Stomach (tissue), 8 donors: ENCODE measurements at regions not wholly inside any gene's neighbourhood (a gene's known extent, or its start where the extent isn't known, plus 50 kb on each side); places are given as distances from the start of the nearest gene placed in this dataset.

Experiments used
- DNase-seq, 2 donors: peaks; one replicate each; pipeline versions ENCODE4 v3.0.0 to v3.0.0-alpha.2; 2013 to 2019
- H3K27ac ChIP-seq, 5 donors: fragments of 200-600 bp in 4 of 5; sonication (generic) in 4 of 5; one replicate each; pipeline ENCODE4 v1.5.1; 2013 to 2019; ENCODE audit warnings: mild to moderate bottlenecking in 1 of 5, moderate library complexity in 1 of 5
- H3K27me3 ChIP-seq, 3 donors: fragments of 200-600 bp; sonication (generic); one replicate each; pipeline ENCODE4 v1.5.1; 2017 to 2019; ENCODE audit warnings: mixed run types in 1 of 3
- H3K36me3 ChIP-seq, 4 donors: fragments of 200-600 bp; sonication (generic); 1 replicate in 3 of 4; 2 replicates in 1 of 4; pipeline ENCODE4 v1.5.1; 2016 to 2019
- H3K4me1 ChIP-seq, 4 donors: fragments of 200-600 bp; sonication (generic); one replicate each; pipeline ENCODE4 v1.5.1; 2016 to 2019
- H3K4me3 ChIP-seq, 4 donors: fragments of 200-600 bp; sonication (generic) in 3 of 4; one replicate each; pipeline ENCODE4 v1.5.1; 2016 to 2019; ENCODE audit warnings: mild to moderate bottlenecking in 1 of 4
- H3K9me3 ChIP-seq, 4 donors: fragments of 200-600 bp; sonication (generic); one replicate each; pipeline ENCODE4 v1.5.1; 2016 to 2019
- CTCF ChIP-seq, 7 experiments: fragments of 450-650 bp in 4 of 7; fragments of 200-600 bp in 3 of 7; sonication (generic) in 3 of 7; IDR thresholded peaks; one replicate each; pipeline ENCODE4 v1.5.1; 2016 to 2019; ENCODE audit warnings: antibody characterized with exemption in 7 of 7, control low read depth in 2 of 7, mild to moderate bottlenecking in 1 of 7
- EP300 ChIP-seq: sonication (generic); formaldehyde crosslinking; IDR thresholded peaks from one replicate; pipeline ENCODE4 v1.6.1; 2017; ENCODE audit warnings: antibody characterized with exemption
- POLR2A ChIP-seq, 4 donors: fragments of 450-650 bp; IDR thresholded peaks; one replicate each; pipeline ENCODE4 v1.6.1; 2016; ENCODE audit warnings: antibody characterized with exemption in 4 of 4, control low read depth in 2 of 4, mild to moderate bottlenecking in 1 of 4, moderate library complexity in 1 of 4
- POLR2AphosphoS5 ChIP-seq, 3 donors: sonication (generic); formaldehyde crosslinking; IDR thresholded peaks; one replicate each; pipeline ENCODE4 v1.6.1; 2016; ENCODE audit warnings: antibody characterized with exemption in 3 of 3
- WGBS, 5 donors: extraction: QIAGEN DNeasy Blood & Tissue Kit in 3 of 5; methylation state at CpG; one replicate each; pipeline versions ENCODE4 v1.1.5 to v1.1.7; 2013 to 2018; 5-methylcytosine and 5-hydroxymethylcytosine counted together
- intact Hi-C: fragments of 100-400 bp; cut with DNase I; formaldehyde crosslinking; loops from one replicate; pipeline ENCODE4 v1.15.1; 2023; ENCODE audit warnings: low total_unique reads
- donor health status: healthy with polysubstance abuse.
- donor health status: Bipolar disorder and iron deficiency.
- donor health status: healthy.

- intact Hi-C loops: no loop called here
These were observed 61.7 kb upstream of the KLF6 start for GRCh38 chr10:3846736-3847135.

GRCh38 chr10:3844491-3845025, 59.5 kb upstream of the KLF6 start:
- H3K27me3 ChIP-seq: no peaks in the 10 kb centered on the region
- WGBS, 5 donors: 47 to 97% (median 92%) methylated on average over 1 of the region's 1 CpG
- no peaks in the 10 kb centered on the region for H3K9me3 ChIP-seq
- DNase-seq: no peak
- H3K36me3 ChIP-seq: no peaks in the 10 kb centered on the region
- H3K4me1 ChIP-seq: peaks cover 0 to 17% (median 10%) of the 10 kb centered on the region in 4 donors
- intact Hi-C loops: no loop called here
- TF ChIP-seq EP300: no peak
- no peak for TF ChIP-seq POLR2A (IDR thresholded peaks at IDR 0.05)
- TF ChIP-seq CTCF (IDR thresholded peaks at IDR 0.05): no peak
- TF ChIP-seq POLR2AphosphoS5 (IDR thresholded peaks at IDR 0.05): no peak
- no peak overlapping the region for H3K27ac ChIP-seq
- H3K4me3 ChIP-seq: no peak overlapping the region

More at GRCh38 chr10:3846736-3847135, 61.7 kb upstream of the KLF6 start:
- no peak for DNase-seq
- H3K4me3 ChIP-seq: no peak overlapping the region
- H3K27ac ChIP-seq: no peak overlapping the region
- TF ChIP-seq CTCF (IDR thresholded peaks at IDR 0.05): no peak
- WGBS, 5 donors: 94 to 99% (median 98%) methylated on average over 3 of the region's 3 CpGs
- H3K9me3 ChIP-seq: no peaks in the 10 kb centered on the region
- peaks cover 13 to 39% (median 25%) of the 10 kb centered on the region in 4 donors for H3K4me1 ChIP-seq
- no peaks in the 10 kb centered on the region for H3K27me3 ChIP-seq
- no peaks in the 10 kb centered on the region for H3K36me3 ChIP-seq

- TF ChIP-seq EP300 (no peak), CTCF (IDR thresholded peaks at IDR 0.05) (no peak), POLR2A (IDR thresholded peaks at IDR 0.05) (no peak), POLR2AphosphoS5 (IDR thresholded peaks at IDR 0.05) (no peak)
- Histone ChIP-seq H3K4me3 (no peak overlapping the region), H3K9me3 (no peaks in the 10 kb centered on the region), H3K27me3 (no peaks in the 10 kb centered on the region), H3K27ac (no peak overlapping the region), H3K4me1 (peaks cover 4 to 24% (median 9%) of the 10 kb centered on the region in 4 donors), H3K36me3 (no peaks in the 10 kb centered on the region)
- intact Hi-C loops: no loop called here
- 87 to 91% (median 89%) methylated on average over 14 of the region's 14 CpGs for WGBS, 5 donors
- no peak for DNase-seq
These were observed 53.7 kb upstream of the KLF6 start for GRCh38 chr10:3838460-3839437.

- H3K27ac ChIP-seq: no peak overlapping the region
- peaks cover 4 to 24% (median 9%) of the 10 kb centered on the region in 4 donors for H3K4me1 ChIP-seq
- TF ChIP-seq CTCF (IDR thresholded peaks at IDR 0.05): no peak
- no peak for TF ChIP-seq POLR2AphosphoS5 (IDR thresholded peaks at IDR 0.05)
- TF ChIP-seq EP300: no peak
- no peak for TF ChIP-seq POLR2A (IDR thresholded peaks at IDR 0.05)
- intact Hi-C loops: no loop called here
- DNase-seq: no peak
- H3K9me3 ChIP-seq: no peaks in the 10 kb centered on the region
- WGBS, 5 donors: 74 to 89% (median 81%) methylated on average over 9 of the region's 9 CpGs
- no peaks in the 10 kb centered on the region for H3K27me3 ChIP-seq
- H3K4me3 ChIP-seq: no peak overlapping the region
- H3K36me3 ChIP-seq: no peaks in the 10 kb centered on the region
These were observed 52.8 kb upstream of the KLF6 start for GRCh38 chr10:3837647-3838459.
